ENCODE measurements at regions not wholly inside any gene's neighbourhood (a gene's known extent, or its start where the extent isn't known, plus 50 kb on each side); places are given as distances from the start of the nearest gene placed in this dataset.

GRCh38 chr6:169999367-169999766, 247.9 kb downstream of the ERMARD start:
- no peak overlapping the region for H3K27ac ChIP-seq
- H3K27me3 ChIP-seq, result no peaks in the 10 kb centered on the region
- no peak overlapping the region for H3K9ac ChIP-seq (ENCODE audit: low read depth in 2 of 2, low read length in 2 of 2)
- H3K4me1 ChIP-seq, result no peaks in the 10 kb centered on the region
- intact Hi-C loops (cut with DNase I), result no loop called here
- H3K9me3 ChIP-seq, result no peaks in the 10 kb centered on the region
- no peak for DNase-seq
- TF ChIP-seq CTCF (IDR thresholded peaks at IDR 0.05), result no peak
- H3K4me3 ChIP-seq, result no peak overlapping the region
- no peaks in the 10 kb centered on the region for H3K36me3 ChIP-seq

GRCh38 chr6:169998457-169998856, 247.0 kb downstream of the ERMARD start:
- H3K9me3 ChIP-seq, result no peaks in the 10 kb centered on the region
- H3K36me3 ChIP-seq, result no peaks in the 10 kb centered on the region
- H3K4me1 ChIP-seq, result no peaks in the 10 kb centered on the region
- no peak overlapping the region for H3K4me3 ChIP-seq
- DNase-seq, result no peak
- TF ChIP-seq CTCF (IDR thresholded peaks at IDR 0.05), result no peak
- no peak overlapping the region for H3K9ac ChIP-seq (ENCODE audit: low read depth in 2 of 2, low read length in 2 of 2)
- intact Hi-C loops (cut with DNase I), result no loop called here
- no peaks in the 10 kb centered on the region for H3K27me3 ChIP-seq
- H3K27ac ChIP-seq, result no peak overlapping the region

GRCh38 chr6:169997930-169998218, 246.5 kb downstream of the ERMARD start:
- Histone ChIP-seq H3K4me3 (no peak overlapping the region), H3K27me3 (no peaks in the 10 kb centered on the region), H3K4me1 (no peaks in the 10 kb centered on the region), H3K9me3 (no peaks in the 10 kb centered on the region), H3K36me3 (no peaks in the 10 kb centered on the region), H3K9ac (ENCODE audit: low read depth in 2 of 2, low read length in 2 of 2) (no peak overlapping the region), H3K27ac (no peak overlapping the region)
- intact Hi-C loops (cut with DNase I), result no loop called here
- no peak for DNase-seq
- no peak for TF ChIP-seq CTCF (IDR thresholded peaks at IDR 0.05)

GRCh38 chr6:169997187-169997929, 245.9 kb downstream of the ERMARD start:
- DNase-seq, result no peak
- no peak overlapping the region for H3K4me3 ChIP-seq
- no peak overlapping the region for H3K9ac ChIP-seq (ENCODE audit: low read depth in 2 of 2, low read length in 2 of 2)
- no peaks in the 10 kb centered on the region for H3K27me3 ChIP-seq
- H3K36me3 ChIP-seq, result no peaks in the 10 kb centered on the region
- H3K9me3 ChIP-seq, result no peaks in the 10 kb centered on the region
- H3K4me1 ChIP-seq, result no peaks in the 10 kb centered on the region
- intact Hi-C loops (cut with DNase I), result no loop called here
- no peak for TF ChIP-seq CTCF (IDR thresholded peaks at IDR 0.05)
- H3K27ac ChIP-seq, result no peak overlapping the region

- no peaks in the 10 kb centered on the region for H3K9me3 ChIP-seq
- TF ChIP-seq CTCF (IDR thresholded peaks at IDR 0.05), result no peak
- no peak overlapping the region for H3K4me3 ChIP-seq
- no peaks in the 10 kb centered on the region for H3K4me1 ChIP-seq
- no peak for DNase-seq
- intact Hi-C loops (cut with DNase I), result no loop called here
- H3K36me3 ChIP-seq, result no peaks in the 10 kb centered on the region
- no peaks in the 10 kb centered on the region for H3K27me3 ChIP-seq
- H3K27ac ChIP-seq, result no peak overlapping the region
- H3K9ac ChIP-seq (ENCODE audit: low read depth in 2 of 2, low read length in 2 of 2), result no peak overlapping the region
Observed at GRCh38 chr6:169996378-169997051, 245.1 kb downstream of the ERMARD start.

All from colonic mucosa (tissue), 4 donors.